AML-193 (cell line): ENCODE measurements at regions not wholly inside any gene's neighbourhood (a gene's known extent, or its start where the extent isn't known, plus 50 kb on each side); places are given as distances from the start of the nearest gene placed in this dataset.
"Not testable (repeated sequence)": the region's sequence is repeated elsewhere in the genome, so short reads cannot be mapped to it uniquely, and the experiment has no call there.

Source experiments
- DNase-seq, 2 experiments: peaks; one replicate each; lab custom pipeline; 2025; lab: John Stamatoyannopoulos, UW

GRCh38 chr3:150247441-150247840 is 160.7 kb upstream of the TSC22D2 start:
- no peak for DNase-seq

- no peak for DNase-seq
These were observed 164.6 kb upstream of the TSC22D2 start for GRCh38 chr3:150243466-150243865.

DNA sequence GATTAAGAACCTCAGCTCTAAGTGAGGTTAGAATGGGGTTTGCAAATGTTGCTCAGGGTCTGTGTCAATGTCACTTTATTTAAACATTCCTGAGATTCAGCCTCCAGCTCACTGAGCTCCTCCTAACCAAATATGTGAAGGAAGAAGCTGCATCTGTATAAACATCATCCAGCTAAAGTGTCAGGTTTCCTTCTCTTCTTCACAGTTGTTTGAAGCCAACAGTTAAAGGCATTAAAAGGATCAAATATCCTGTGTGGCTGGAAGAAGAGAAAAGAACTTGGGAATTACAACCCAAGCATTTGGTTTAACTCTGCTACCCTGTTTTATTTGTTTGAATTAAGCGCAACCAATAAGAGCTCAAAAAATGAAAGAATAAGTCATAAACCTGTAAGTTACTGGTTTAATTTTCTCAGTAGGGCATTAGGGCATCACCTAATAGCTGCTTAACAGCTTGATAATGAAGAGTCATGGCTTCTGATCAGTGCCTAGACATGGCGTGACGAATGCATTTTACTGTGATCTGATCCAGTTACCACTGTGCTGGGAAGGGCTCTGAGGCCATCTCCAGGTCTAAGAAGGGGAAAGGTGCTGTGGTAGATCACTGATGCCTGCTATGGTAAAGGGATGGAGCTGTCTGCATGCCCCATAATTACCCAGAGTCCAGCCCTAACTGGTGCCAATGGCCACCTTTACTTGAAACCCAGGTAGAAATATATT is 165.7 kb upstream of the TSC22D2 start:
- no peak for DNase-seq

GRCh38 chr3:150240891-150241290 is 167.2 kb upstream of the TSC22D2 start:
- DNase-seq, result no peak

- DNase-seq, result no peak
These were observed 168.3 kb upstream of the TSC22D2 start for GRCh38 chr3:150239766-150240165.

DNA sequence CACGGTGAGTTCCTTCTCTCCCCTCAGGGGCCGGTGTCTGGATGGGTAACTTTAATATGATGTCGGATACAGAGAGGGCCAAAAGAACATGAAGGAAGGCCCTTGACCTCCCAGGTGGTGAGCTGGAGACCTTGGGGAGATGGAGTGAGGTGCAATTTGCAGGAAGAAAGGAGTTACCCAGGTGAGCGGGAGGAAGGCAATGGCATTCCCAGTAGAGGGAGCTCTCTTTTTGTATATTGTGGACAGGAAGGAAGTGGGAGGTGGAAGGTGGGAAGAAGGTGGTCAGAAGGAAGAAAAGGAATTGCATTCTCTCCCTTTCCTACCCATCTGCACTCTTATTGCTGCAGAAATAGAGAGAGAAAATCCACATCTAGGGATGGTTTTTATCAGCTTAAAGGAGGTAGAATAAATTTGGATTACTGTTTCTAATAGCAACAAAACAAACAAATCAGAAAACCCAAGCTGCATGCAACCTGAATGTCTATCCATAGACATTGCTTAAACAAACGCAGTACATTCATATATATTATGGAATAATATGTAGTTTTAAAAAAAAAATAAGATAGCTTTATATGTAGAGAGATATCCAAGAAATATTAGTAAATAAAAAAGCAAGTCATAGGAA is 169.0 kb upstream of the TSC22D2 start:
- peak in 1 of 2 experiments; percentile 11 for DNase-seq

- no peak for DNase-seq
These were observed 169.9 kb upstream of the TSC22D2 start for GRCh38 chr3:150238048-150238802.

- no peak for DNase-seq
These were observed 170.6 kb upstream of the TSC22D2 start for GRCh38 chr3:150237490-150237889.

DNA sequence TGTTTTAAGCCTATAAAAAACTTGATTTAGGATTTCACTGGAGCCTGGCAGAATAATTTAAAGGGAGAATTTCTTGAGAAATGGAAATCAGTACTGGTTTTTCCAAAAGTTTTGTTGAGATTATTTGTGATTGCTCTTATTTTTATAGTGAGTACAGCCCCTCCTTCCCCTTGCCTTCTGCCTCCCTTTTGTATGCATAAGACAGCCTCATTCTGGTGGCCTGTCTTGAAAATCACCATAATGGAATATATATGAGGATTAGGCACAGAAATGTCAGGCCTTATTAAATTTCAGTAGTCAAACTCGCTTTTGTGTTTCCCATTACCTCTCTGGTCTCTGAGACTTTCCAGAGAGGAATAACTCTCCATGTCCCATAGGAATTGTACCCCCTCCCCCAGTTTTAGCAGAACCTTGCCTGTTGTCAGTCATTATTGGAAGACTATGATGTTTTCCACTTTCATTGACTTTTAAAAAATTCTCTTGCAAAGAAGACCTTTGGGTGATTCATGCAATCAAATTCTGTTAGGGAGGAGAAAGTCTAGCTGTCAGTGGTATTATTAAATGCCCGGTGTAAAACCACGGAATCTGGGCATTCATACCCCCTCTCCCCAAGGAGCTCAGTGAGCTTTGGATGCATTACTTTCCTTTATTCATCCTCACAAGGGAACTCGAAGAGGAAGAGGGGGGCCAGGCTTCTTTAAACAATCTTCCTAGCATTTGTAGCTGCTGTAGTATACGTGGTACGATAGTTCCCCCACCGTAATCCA is 171.6 kb upstream of the TSC22D2 start:
- DNase-seq, result no peak

GRCh38 chr3:150235799-150236198 is 172.3 kb upstream of the TSC22D2 start:
- DNase-seq, result no peak

GRCh38 chr3:150232992-150233451 is 175.1 kb upstream of the TSC22D2 start:
- no peak for DNase-seq

DNA sequence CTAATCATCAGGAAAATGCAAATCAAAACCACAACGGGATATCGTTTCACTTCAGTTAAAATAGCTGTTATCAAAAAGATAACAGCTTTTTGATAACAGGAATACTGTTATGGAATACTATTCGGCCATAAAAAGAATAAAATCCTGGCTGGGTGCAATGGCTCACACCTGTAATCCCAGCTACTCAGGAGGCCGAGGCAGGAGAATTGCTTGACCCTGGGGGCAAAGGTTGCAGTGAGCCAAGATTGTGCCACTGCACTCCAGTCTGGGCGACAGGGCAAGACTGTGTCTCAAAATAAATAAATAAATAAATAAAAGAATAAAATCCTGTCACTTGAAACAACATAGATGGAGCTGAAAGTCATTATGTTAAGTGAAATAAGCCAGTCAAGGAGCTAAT is 178.1 kb upstream of the TSC22D2 start:
- DNase-seq, result no peak

DNA sequence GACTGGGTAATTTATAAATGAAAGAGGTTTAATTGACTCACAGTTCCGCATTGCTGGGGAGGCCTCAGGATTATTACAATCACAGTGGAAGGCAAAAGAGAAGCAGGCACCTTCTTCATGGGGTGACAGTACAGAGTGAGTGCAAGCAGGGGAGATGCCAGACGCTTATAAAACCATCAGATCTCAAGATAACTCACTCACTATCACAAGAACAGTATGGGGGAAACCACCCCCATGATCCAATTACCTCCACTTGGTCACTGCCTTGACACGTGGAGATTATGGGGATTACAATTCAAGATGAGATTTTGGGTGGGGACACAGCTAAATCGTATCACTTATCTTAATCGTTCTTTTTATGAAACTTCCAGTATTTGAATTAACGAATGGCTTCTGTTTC is 179.5 kb upstream of the TSC22D2 start:
- DNase-seq, result not testable (repeated sequence)

DNA sequence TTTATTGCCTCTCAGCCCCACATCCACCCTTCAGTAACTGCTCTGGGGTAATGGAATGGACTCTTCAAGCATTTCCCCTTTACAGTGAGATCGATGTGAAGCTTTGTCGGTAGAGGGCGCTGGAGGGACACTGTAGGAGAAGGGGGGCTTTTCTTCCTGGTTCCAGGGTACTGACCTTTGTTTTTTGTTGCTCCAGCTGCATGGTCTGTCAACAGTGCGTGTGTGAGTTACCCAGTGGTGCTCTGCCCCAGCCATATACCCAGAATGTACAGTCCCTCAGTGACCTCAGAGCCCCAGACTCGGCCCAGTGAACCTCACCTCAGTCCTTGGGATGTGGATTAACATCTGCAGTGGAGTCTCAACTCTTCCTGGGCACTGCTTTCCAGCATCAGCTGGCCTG is 180.3 kb upstream of the TSC22D2 start:
- DNase-seq, result peak; percentile 64 to 67

- no peak for DNase-seq
These were observed 182.1 kb upstream of the TSC22D2 start for GRCh38 chr3:150225986-150226385.

- no peak for DNase-seq
These were observed 184.5 kb upstream of the TSC22D2 start for GRCh38 chr3:150223558-150223957.

- peak; percentile 35 to 40 for DNase-seq
These were observed 185.2 kb upstream of the TSC22D2 start for GRCh38 chr3:150222691-150223489.

DNA sequence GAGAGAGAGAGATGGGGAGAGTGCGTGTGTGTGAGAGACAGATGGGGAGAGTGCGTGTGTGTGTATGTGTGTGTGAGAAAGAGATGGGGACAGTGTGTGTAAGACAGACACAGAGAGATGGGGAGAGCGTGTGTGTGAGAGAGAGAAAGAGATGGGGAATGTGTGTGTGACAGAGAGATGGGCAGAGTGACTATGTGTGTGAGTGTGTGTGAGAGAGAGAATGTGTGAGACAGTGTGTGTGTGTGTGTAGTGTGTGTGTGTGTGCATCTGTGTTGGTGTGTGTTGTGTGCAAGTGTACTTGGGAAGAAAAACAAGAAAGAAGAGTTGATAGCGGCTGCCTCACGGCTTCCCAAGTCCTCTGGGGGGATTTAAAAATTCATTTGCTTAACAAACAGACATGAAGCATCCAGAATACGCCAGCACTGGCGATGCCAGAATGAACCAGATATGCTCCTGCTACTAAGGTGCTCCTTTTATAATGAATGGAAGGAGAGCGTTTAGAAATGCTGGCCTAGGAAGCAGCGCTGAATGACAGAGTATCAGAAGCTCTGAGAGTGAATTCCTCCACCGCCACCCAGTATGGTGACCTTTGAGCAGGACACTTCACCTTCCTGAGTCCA is 186.1 kb upstream of the TSC22D2 start:
- DNase-seq, result no peak

DNA sequence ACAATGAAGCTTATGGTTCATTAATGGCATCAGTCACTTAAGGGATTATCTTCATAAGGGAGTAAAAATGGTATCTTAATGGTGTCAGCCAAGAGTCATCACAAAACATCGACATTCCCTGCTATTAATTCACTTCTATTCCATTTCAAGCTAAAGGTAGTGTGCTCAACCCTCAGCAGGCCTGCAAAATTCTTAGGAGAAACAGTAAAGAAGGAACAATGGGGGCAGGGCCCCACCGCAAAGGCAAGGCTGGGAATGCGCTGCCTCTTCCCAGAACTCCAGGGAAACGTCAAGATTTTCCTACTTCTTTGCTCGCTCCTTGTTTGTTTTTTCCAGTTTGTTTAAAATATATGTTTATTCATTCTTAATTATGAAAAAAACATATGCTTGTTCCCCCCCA is 187.3 kb upstream of the TSC22D2 start:
- no peak for DNase-seq

- no peak for DNase-seq
These were observed 188.1 kb upstream of the TSC22D2 start for GRCh38 chr3:150220041-150220440.

- no peak for DNase-seq
These were observed 189.3 kb upstream of the TSC22D2 start for GRCh38 chr3:150218841-150219240.
